IPS-18c (cell line): ENCODE measurements at regions not wholly inside any gene's neighbourhood (a gene's known extent, or its start where the extent isn't known, plus 50 kb on each side); places are given as distances from the start of the nearest gene placed in this dataset.
"Not testable (repeated sequence)": the region's sequence is repeated elsewhere in the genome, so short reads cannot be mapped to it uniquely, and the experiment has no call there.

Experiments
- H3K4me3 ChIP-seq: 2 replicates; pipeline ENCODE4 v1.7.0; 2013; ENCODE audit warnings: low read depth, mild to moderate bottlenecking, low read length, moderate library complexity; ENCODE audit not compliant: insufficient read depth
- H3K9me3 ChIP-seq: one replicate; pipeline ENCODE4 v1.6.1; 2013; ENCODE audit warnings: mild to moderate bottlenecking, low read length, moderate library complexity; ENCODE audit not compliant: control insufficient read depth, insufficient read depth

DNA sequence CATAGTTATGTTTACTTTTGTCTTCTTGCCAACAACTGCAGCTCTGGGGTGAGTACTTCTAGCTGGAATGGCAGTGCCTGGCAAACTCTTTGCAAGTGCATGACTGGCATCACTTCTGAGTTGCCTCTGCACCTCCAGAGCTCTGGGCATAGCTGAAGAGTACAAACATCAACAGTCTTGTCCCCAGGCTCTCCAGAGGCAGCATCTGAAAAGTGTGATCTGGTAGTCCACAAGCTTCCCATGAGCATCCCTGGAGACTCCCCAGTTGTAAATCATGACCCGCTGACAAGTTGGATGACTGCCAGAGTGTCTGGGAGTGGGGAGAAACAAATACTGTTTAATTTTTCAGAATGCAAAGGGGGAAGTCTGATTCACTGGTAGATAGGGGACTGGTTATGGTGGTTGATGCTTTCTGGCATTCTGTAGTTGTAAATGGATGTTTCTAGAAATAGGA lies 138.9 kb upstream of the CDK13 start:
- H3K4me3 ChIP-seq = no peak overlapping the region
- H3K9me3 ChIP-seq = no peaks in the 10 kb centered on the region

DNA sequence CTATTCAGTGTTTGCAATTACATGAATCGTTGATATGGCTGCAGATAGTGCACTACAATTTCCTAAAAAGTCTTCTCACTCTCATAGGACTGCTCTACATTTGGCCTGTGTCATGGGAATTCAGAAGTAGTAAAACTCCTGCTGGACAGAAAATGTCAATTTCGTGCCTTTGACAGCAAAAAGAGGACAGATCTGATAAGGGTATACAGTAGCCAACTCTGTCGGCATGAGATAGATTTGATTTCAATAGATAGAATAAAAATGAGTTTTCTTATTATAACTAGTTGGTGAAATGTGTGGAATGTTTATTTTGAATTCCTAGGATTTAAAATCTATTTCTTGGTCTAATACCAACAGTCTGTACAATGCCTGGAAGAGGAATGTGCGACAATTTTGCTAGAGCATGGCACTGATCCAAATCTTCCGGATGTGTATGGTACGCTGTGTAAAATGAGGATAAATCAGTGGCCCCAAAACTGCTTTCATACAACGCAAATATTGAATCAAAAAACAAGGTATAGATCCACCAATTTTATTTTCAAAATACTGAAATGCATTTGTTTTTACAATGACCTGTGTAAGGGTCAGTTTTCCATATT lies 133.5 kb upstream of the CDK13 start:
- no peak overlapping the region for H3K4me3 ChIP-seq
- no peaks in the 10 kb centered on the region for H3K9me3 ChIP-seq

DNA sequence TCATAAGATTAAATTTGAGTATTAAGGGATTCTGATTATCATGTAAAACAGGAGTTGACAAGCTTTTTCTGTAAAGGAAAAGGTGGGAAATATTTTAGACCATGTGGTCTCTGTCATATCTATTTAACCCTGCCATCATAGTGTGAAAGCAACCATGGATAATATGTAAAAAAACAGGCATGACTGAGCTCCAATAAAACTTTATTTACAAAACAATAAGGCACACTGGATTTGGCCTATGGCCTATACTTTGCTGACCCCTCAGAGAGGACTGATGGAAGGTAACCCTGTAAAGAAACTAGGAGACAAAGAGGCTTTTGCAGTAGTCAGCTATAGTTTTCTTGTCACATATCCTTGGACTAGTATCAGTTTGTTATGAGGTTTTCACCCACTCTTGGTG lies 130.5 kb upstream of the CDK13 start:
- Histone ChIP-seq H3K9me3 (no peaks in the 10 kb centered on the region), H3K4me3 (no peak overlapping the region)

DNA sequence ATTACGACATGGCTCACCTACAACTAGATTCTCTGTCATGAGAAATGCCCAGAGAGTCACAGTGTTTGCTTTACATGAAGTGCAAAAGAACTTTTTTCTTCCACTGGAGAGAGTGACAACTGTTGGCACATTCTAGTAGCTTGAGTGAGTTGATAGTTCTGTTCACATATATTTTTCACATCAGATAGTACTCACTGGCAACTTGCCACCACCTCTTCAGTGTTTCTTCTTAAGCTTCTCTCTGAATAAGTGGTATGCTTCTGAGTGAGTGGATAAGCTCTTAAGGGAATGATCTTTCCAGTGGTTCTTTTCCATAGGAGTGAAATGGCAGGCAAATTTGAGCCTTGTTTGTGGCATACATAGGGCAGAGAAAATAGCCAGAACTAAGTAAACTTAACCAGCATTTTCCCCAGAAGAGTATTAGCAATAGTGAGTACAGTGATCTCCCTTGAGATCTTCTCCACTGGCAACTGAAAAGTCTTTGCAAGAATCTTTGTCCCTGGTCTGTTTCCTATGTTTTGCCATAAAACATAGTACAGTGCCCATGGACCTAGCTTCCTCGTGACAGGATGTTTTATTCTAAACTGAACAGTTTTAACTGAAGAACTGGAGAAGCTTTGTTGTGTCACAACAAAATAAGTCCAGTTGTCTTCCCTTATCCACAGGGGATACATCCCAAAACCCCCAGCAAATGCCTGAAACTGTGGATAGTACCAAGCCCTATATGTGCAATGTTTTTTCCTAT lies 125.4 kb upstream of the CDK13 start:
- H3K4me3 ChIP-seq = no peak overlapping the region
- no peaks in the 10 kb centered on the region for H3K9me3 ChIP-seq

DNA sequence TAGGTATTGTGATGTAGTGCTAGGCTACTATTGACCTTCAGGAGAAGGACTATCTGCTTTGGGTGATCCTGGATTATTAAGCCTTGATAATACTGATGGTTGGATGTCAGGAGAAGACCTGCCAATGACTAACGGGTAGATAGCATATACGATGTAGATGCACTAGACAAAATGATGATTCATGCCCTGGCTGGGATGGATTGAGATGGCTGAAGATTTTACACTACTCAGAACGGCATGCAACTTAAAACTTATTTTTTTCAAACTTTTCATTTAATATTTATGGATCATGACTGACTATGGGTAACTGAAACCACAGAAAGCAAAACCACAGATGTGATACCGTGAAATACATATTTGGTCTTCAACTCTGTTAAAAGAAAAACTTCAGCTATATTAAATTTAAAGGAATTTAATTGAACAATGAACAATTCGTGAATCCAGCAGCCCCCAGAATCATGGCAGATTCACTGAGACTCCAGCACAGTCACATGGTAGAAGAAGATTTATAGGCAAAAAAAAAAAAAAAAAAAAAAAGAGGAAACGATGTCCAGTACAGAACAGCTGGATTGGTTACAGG lies 124.6 kb upstream of the CDK13 start:
- Histone ChIP-seq H3K4me3 (no peak overlapping the region), H3K9me3 (no peaks in the 10 kb centered on the region)

DNA sequence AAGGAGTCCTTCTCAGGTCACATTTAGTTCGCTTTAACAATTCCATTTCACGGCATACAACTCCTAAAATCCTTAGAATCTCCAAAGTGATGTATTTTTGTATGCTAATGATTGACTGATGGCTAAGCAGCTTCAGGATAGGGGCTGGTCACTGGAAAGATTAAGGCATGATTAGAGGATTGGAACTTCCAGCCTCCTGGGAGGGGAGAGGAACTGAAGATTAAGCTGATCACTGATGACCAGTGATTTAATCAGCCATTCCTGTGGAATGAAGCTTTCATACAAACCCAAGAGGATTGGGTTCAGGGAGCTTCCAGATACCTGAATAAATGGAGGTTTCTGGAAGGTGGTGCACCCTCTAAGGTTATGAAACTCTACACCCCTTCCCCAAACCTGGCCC lies 123.9 kb upstream of the CDK13 start:
- H3K4me3 ChIP-seq = no peak overlapping the region
- no peaks in the 10 kb centered on the region for H3K9me3 ChIP-seq

DNA sequence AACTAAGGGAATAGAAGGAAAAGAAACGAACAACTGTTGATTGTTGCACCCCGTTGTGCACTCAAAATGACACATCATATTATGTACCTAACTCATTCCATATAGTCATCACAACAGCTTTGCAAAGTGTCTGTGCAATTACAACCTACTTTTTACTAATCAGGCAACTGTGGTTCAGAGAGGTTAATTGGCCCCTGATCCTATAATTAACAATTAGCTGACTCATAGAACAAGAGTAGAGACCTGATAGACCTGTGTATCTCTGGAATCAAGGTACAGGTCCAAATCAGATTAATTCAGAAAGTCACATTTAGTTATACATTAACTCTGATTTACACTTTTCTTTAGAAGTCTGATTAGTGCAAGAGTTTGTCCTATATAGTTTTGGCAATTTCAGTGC lies 122.5 kb upstream of the CDK13 start:
- Histone ChIP-seq H3K4me3 (no peak overlapping the region), H3K9me3 (no peaks in the 10 kb centered on the region)

DNA sequence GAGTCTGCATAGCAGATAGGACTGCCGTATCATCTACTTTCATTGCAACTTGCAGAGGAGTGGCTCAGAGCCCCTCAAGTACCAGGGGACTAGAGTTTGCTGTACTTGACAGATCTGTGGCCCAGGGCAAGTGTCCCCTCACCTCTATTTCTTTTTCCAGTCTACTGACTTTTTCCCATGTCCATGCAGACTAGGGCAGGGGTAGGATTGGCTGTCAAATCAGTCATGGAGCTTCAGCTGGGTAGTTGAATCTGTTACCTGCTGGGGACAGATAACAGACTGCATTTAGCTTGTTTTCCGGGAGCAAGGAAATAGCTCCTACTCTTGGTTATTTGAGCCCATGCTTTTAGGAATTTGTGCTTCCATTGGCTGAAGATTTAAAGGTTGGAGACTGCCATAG lies 121.0 kb upstream of the CDK13 start:
- no peaks in the 10 kb centered on the region for H3K9me3 ChIP-seq

DNA sequence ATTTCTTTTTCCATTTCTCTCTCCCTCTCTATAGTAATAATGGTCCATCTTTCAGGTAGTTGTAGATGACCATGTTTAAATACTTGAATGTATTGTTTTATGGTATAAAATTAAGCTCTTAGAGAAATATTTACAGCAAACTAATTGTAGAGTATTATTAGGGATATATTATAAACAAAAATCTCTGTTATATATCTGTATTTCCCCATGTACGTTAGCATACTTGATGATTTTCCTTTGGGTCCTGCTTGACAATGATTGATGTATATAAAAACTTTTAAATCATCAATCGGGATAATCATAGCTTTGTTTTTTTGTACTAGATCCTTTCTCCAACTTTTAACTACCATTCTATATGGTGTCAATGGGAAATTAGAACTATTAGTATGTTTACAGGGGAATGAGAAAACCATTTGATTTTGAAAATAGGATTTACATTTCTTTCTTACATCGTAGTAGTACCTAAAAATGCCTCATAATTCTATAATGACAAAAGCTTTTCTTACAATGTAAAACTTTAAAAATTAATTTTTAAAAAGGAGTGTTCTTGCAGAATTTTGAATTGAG lies 117.5 kb upstream of the CDK13 start:
- no peaks in the 10 kb centered on the region for H3K9me3 ChIP-seq
- no peak overlapping the region for H3K4me3 ChIP-seq

More for the DNA sequence above, 121.0 kb upstream of the CDK13 start:
- H3K4me3 ChIP-seq = no peak overlapping the region

DNA sequence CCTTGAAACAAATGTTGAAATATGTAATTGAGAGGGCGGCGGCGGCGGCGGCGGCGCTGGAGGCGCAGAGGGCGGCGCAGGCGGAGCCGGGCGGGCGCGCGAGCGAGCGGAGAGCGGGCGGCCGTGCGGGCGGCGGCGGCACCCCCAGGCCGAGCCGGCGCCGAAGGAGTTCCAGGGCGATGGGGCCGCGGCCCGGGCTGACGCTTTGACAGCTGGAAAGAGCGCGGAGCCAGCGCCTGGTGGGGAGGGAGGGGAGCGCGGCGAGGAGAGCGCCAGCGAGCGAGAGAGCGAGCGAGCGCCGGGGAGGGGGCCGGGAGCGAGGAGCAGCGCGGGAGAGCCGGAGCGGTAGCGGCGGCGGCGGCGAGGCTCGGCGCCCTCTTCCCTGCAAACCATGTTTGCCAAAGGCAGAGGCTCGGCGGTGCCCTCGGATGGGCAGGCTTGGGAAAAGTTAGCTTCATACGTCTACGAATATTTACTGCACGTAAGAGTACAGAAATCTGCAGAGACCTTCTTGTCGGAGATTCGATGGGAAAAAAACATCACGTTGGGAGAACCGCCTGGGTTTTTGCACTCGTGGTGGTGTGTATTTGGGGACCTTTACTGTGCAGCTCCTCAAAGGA lies 116.8 kb upstream of the CDK13 start:
- peak overlapping the region; percentile 68 for H3K4me3 ChIP-seq
- H3K9me3 ChIP-seq = not testable (repeated sequence)

DNA sequence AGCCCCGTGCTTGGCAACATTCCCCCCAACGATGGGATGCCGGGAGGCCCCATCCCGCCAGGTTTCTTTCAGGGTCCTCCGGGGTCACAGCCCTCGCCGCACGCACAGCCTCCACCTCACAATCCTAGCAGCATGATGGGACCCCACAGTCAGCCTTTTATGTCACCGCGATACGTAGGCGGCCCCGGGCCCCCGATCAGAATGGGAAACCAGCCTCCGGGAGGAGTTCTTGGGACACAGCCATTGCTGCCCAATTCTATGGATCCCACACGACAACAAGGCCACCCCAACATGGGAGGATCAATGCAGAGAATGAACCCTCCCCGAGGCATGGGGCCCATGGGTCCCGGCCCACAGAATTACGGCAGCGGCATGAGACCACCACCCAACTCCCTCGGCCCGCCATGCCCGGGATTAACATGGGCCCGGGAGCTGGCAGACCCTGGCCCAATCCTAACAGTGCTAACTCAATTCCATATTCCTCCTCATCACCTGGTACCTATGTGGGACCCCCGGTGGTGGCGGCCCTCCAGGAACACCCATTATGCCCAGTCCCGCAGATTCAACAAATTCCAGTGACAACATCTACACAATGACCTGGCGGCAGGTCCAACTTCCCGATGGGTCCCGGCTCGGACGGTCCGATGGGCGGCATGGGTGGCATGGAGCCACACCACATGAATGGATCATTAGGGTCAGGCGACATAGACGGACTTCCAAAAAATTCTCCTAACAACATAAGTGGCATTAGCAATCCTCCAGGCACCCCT lies 116.0 kb upstream of the CDK13 start:
- H3K4me3 ChIP-seq = peak overlapping the region; percentile 68
- H3K9me3 ChIP-seq = not testable (repeated sequence)

DNA sequence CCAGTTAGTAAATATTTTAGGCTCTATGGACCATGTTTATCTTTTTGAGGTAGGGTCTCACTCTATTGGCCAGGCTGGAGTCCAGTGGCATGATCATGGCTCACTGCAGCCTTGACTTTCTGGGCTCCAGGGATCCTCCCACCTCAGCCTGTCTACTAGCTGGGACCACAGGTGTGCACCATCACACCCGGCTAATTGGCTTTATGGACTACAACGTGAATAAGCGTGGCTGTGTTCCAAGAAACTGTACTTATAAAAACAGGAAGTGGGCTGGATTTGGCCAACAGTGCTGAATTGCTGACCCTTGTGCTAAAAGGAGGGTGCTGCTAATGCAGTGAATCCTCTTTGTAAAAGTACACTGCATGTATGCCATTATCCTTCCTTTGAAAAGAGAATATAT lies 111.7 kb upstream of the CDK13 start:
- H3K4me3 ChIP-seq = no peak overlapping the region
- H3K9me3 ChIP-seq = no peaks in the 10 kb centered on the region

DNA sequence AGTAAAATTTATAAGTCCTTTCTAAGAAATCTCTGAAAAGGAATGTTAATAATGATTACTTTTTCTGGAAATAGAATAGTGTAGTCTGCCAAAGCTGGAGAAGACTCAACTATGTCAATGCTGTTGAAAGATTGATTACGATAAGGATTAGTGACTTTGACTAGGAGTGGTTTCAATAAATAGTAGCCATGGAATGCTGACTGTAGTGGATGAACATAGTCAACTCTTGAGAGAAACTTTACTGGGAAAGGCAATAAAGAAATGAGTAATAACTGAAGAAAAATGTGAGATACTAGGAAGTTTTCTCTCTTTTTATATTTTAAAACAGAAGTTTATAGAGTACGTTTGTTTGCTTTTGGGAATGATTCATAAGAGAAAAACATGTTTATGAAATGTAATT lies 105.0 kb upstream of the CDK13 start:
- Histone ChIP-seq H3K9me3 (no peaks in the 10 kb centered on the region), H3K4me3 (no peak overlapping the region)

DNA sequence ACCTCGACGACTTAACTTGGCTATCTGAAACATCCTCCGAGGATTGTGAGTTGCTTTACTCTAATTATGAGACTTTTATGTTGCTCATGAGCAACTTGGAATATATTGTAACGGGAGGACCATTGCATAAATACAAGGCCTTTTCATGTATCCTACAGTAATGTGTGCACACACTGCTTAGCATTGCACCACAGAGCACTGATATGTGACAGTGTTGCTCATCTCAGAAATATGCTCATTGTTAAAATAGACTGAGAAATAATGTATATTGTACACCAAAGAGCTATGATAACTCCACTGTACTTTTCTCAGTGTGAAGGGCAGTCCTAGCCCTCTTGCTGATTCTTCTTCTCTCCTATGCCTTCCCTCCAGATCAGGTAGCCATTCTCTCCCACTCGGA lies 102.8 kb upstream of the CDK13 start:
- H3K9me3 ChIP-seq = no peaks in the 10 kb centered on the region
- no peak overlapping the region for H3K4me3 ChIP-seq

DNA sequence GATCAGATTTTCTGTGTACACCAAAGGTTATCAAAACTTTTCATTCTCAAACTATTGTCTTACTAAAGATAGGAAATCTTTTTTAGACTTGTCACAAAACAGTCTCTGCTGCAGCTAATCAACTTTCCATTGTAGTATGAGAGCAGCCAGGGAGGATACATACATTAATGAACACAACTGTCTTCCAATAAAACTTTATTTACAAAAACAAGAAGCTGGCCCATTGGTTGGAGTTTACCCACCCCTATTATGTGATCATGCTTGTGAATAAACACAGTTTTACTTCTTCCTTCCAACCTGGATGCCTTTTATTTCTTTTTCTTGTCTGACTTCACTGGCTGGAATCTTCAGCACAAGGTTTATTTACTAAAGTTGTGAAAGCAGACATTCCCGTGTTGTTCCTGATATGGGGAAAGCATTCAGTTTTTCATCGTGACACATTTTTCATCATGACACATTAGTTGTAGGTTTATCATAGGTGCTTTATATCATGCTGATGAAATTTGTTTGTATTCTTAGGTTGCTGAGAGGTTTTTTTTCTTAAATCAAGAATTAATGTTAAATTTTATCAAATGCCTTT lies 98.5 kb upstream of the CDK13 start:
- Histone ChIP-seq H3K9me3 (no peaks in the 10 kb centered on the region), H3K4me3 (no peak overlapping the region)

DNA sequence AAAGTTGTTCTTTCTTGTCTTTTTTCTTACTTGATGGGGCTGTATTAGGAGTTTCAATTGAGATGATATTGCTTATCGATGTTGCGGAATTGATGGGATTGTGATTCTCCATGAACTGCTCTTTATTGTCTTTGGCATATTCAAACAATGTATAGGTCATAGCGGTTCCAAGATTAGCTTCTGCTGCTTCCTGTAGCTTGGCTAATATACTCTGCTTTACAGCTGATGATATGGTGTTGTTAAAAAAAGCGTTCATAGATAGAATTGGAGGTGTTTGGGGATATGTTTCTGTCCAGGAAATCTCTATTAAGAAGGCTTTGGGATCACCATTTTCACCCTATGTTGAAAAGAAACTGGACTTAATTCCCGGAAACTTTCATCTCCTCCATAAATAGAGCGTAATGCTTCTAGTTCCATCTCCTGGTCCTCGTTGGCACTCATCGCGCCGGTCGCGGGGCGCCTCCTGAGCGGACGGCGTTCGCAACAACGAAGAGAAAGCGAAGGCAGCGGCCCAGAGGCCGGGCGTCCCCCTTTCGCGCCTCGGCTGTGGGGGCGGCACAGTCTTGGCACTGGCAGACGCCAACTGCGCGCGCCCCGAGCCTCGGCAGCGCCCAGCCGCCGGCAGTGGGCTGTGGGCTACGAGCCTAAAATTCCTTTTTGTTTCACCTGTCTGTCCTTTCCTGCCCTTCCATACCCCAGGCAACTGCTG lies 95.3 kb upstream of the CDK13 start:
- not testable (repeated sequence) for H3K4me3 ChIP-seq, H3K9me3 ChIP-seq
